ENCODE measurements at regions not wholly inside any gene's neighbourhood (a gene's known extent, or its start where the extent isn't known, plus 50 kb on each side); places are given as distances from the start of the nearest gene placed in this dataset.
"Not testable (repeated sequence)": the region's sequence is repeated elsewhere in the genome, so short reads cannot be mapped to it uniquely, and the experiment has no call there.

DNA sequence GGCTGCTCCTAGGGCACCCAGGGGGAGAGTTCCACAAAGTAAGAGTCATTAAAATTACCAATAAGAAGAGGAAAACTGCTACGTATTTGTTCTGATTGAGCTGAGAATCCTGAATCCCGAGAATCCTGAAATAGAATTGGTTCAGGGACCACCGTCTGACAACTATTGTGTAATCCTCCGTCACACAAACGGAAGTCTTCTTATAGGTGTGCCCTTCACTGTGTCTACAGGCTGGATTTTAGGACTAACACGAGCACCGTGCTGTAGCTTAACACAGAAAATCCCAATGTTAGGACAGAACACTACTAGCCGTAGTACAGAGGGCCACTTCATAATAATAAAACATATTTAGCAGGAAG, 50.6 kb upstream of the RNF182 start:
- no peak for DNase-seq

GRCh38 chr6:13873288-13874190, 51.2 kb upstream of the RNF182 start:
- peak; percentile 69 for DNase-seq

GRCh38 chr6:13872681-13873080, 52.1 kb upstream of the RNF182 start:
- peak; percentile 3 for DNase-seq

DNA sequence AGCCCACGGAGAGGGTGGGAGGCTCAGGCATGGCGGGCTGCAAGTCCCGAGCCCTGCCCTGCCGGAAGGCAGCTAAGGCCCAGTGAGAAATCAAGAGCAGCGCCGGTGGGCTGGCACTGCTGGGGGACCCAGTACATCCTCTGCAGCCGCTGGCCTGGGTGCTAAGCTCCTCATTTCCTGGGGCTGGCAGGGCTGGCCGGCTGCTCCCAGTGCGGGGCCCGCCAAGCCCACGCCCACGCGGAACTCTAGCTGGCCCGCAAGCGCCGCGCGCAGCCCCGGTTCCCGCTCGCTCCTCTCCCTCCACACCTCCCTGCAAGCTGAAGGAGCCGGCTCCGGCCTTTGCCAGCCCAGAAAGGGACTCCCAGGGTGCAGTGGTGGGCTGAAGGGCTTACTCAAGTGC, 52.7 kb upstream of the RNF182 start:
- DNase-seq = not testable (repeated sequence)

- no peak for DNase-seq
Observed at GRCh38 chr6:13870214-13870830, 54.4 kb upstream of the RNF182 start.

DNA sequence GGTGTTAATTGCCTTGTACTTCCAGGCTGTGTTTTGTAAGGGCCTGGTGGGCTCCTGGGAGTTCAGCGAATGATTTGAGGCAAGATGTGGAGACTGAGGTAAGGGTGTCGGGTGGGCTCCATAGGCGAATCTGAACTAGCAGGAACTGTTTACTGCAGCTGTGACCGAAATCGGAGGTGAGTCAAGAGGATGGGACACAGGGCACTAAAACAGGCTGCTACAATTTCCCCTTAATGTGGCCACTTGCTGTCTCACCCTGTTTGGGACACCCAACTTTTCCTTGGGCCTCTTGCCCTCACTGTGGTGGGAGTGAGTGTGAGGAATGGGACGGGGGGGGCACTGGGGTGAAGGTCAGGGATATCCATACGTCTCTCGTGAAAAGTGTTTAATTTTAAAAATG, 53.9 kb upstream of the MCUR1 start:
- DNase-seq = no peak

DNA sequence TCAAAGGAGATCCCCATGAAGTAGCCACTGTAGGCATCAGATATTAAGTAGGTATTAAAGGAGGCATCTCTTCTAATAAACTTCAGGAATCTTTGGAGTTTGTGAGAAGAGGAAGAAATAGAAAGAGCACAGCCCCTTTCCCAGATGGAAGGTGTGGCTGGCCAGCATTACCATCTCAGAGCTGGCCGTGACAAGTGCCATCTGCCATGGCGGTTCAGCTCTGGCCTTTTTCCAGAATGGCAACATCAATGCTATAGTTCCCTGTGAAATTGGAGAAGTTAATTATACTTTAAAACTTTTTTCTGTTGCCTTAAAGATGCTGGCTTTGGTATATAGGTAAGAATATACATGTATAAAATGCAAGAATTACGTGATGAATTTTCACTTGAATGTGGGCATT, 51.9 kb upstream of the MCUR1 start:
- DNase-seq = no peak

DNA sequence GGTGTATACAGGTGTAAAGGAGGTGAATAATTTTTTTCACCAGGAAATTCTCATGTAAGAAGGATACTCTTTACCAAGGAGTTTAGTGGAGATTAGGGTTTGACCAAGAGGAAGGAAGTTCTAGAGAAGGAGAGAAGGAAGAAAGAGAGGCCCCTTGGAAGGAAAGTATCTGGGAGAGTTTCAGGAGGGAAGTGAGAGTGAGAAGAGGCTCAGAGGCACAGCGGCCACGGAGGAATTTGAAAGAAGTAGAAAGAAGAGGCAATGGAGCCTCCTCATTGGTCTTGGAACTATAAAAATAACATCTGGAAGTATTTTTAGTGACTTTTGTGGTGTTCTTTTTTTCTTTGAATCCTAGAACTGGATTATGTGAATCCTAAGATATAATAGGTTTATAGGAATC, 50.8 kb upstream of the MCUR1 start:
- no peak for DNase-seq

- not testable (repeated sequence) for DNase-seq
Observed at GRCh38 chr6:13864669-13865068, 50.3 kb upstream of the MCUR1 start.

Data from CD4-positive, alpha-beta T cell treated with Interleukin-10 for 1 hour (primary cell).